KBM-7 (cell line): ENCODE measurements at regions not wholly inside any gene's neighbourhood (a gene's known extent, or its start where the extent isn't known, plus 50 kb on each side); places are given as distances from the start of the nearest gene placed in this dataset.

Experiments used
- DNase-seq: peaks from one replicate; pipeline ENCODE4 v3.0.0-alpha.2; 2015
- in situ Hi-C: fragments of 300-500 bp; cut with MboI; formaldehyde crosslinking; loops from 2 replicates; pipeline ENCODE4 v1.14.3; 2020; ENCODE audit warnings: low sequenced_read_pairs, low pct_unique_long_range_greater_than_20kb, mixed read lengths

- in situ Hi-C loops: no loop called here
These were observed 452.4 kb upstream of the LRFN5 start for GRCh38 chr14:41154143-41154807.

GRCh38 chr14:41146391-41146790 is 460.3 kb upstream of the LRFN5 start:
- in situ Hi-C loops: no loop called here
- no peak for DNase-seq

More at GRCh38 chr14:41154143-41154807, 452.4 kb upstream of the LRFN5 start:
- DNase-seq: no peak

- DNase-seq: no peak
- in situ Hi-C loops: no loop called here
These were observed 462.3 kb upstream of the LRFN5 start for GRCh38 chr14:41144370-41144769.

GRCh38 chr14:41137741-41138140 is 468.9 kb upstream of the LRFN5 start:
- no peak for DNase-seq
- in situ Hi-C loops: no loop called here

GRCh38 chr14:41130274-41130673 is 476.4 kb upstream of the LRFN5 start:
- no peak for DNase-seq
- in situ Hi-C loops: no loop called here

- no peak for DNase-seq
- in situ Hi-C loops: no loop called here
These were observed 486.3 kb upstream of the LRFN5 start for GRCh38 chr14:41120402-41120801.

- in situ Hi-C loops: no loop called here
- DNase-seq: no peak
These were observed 510.5 kb upstream of the LRFN5 start for GRCh38 chr14:41096131-41096530.

- no peak for DNase-seq
- in situ Hi-C loops: no loop called here
These were observed 519.6 kb upstream of the LRFN5 start for GRCh38 chr14:41087056-41087455.

- no peak for DNase-seq
- in situ Hi-C loops: no loop called here
These were observed 533.1 kb upstream of the LRFN5 start for GRCh38 chr14:41073544-41073943.

GRCh38 chr14:41072776-41073175 is 533.9 kb upstream of the LRFN5 start:
- in situ Hi-C loops: no loop called here
- no peak for DNase-seq

GRCh38 chr14:41071351-41071750 is 535.3 kb upstream of the LRFN5 start:
- no peak for DNase-seq
- in situ Hi-C loops: no loop called here

GRCh38 chr14:41062826-41063225 is 543.9 kb upstream of the LRFN5 start:
- no peak for DNase-seq

GRCh38 chr14:41055589-41055988 is 551.1 kb upstream of the LRFN5 start:
- in situ Hi-C loops: no loop called here
- DNase-seq: no peak

More at GRCh38 chr14:41062826-41063225, 543.9 kb upstream of the LRFN5 start:
- in situ Hi-C loops: no loop called here

GRCh38 chr14:41051801-41052200 is 554.9 kb upstream of the LRFN5 start:
- DNase-seq: no peak
- in situ Hi-C loops: no loop called here

GRCh38 chr14:41047763-41048162 is 558.9 kb upstream of the LRFN5 start:
- no peak for DNase-seq
- in situ Hi-C loops: no loop called here

GRCh38 chr14:41037388-41037787 is 569.3 kb upstream of the LRFN5 start:
- no peak for DNase-seq
- in situ Hi-C loops: no loop called here

GRCh38 chr14:41034969-41035368 is 571.7 kb upstream of the LRFN5 start:
- no peak for DNase-seq
- in situ Hi-C loops: no loop called here

GRCh38 chr14:41022932-41023331 is 583.7 kb upstream of the LRFN5 start:
- in situ Hi-C loops: no loop called here

GRCh38 chr14:41016213-41016612 is 590.5 kb upstream of the LRFN5 start:
- in situ Hi-C loops: no loop called here

More at GRCh38 chr14:41022932-41023331, 583.7 kb upstream of the LRFN5 start:
- no peak for DNase-seq

GRCh38 chr14:41000350-41000749 is 606.3 kb upstream of the LRFN5 start:
- DNase-seq: no peak
- in situ Hi-C loops: no loop called here

More at GRCh38 chr14:41016213-41016612, 590.5 kb upstream of the LRFN5 start:
- DNase-seq: no peak

- in situ Hi-C loops: no loop called here
- no peak for DNase-seq
These were observed 617.4 kb upstream of the LRFN5 start for GRCh38 chr14:40989260-40989659.
